GM04504 (cell line): ENCODE measurements at regions not wholly inside any gene's neighbourhood (a gene's known extent, or its start where the extent isn't known, plus 50 kb on each side); places are given as distances from the start of the nearest gene placed in this dataset.

ENCODE experiments used
- DNase-seq: peaks from one replicate; pipeline ENCODE4 v3.0.0-alpha.2; 2012; ENCODE audit warnings: low read depth

DNA sequence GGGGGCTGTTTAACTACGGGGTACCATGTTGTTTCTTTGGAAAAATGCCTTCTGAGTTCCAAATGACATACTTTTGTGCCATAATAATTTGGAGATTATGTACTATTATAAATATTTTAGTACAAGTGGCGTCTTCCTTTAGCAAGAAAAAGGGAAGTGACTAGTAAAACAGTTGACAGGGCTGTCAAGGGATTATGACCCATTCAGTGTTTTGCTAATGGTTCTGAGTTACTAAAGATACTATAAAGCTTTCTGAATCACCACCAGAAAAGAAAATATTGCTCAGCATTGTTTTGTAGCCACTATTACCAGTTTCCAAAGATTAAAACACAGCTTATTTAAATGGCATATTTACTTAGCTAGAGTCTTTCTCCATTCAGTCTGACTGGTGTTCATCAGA is 334.9 kb downstream of the SNAPC1 start:
- no peak for DNase-seq

DNA sequence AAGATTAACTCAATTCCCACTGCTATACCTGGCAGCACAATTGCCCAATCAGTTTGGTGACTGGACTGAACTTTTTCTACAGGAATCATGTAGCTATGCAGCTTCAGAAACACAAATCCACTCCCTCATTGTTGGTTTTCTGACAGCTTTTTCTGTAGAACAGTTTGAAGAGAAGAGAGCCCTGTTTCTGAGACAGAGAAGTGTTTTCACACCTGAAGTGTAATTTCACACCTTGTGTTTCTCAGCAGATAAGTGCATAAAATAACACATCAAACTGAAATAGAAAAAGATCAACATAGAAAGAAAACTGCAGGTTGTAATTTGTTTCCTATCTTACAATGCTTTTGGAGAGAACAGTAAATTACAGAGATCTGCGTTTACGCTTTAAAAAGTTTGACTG is 335.6 kb downstream of the SNAPC1 start:
- DNase-seq = no peak

DNA sequence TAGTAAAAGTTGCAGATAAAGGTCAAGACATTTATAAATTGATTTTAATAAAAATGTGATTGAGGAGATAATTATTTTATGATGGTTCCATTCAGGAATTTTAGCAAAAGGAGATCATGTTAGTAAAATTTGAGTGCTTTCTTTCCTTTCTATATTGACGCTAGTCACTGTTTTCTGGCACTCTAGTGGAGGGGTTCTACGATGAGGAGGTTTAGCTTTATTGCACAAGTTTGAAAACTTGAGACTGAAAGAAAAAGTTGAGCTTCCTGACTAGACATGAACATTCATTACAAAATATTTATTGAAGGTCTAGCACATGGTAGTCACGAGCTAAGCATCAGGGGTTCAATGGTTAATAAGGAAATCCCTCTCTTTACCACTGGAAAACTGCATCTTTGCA is 336.1 kb downstream of the SNAPC1 start:
- no peak for DNase-seq

GRCh38 chr14:62099091-62099490 is 336.9 kb downstream of the SNAPC1 start:
- DNase-seq = no peak

DNA sequence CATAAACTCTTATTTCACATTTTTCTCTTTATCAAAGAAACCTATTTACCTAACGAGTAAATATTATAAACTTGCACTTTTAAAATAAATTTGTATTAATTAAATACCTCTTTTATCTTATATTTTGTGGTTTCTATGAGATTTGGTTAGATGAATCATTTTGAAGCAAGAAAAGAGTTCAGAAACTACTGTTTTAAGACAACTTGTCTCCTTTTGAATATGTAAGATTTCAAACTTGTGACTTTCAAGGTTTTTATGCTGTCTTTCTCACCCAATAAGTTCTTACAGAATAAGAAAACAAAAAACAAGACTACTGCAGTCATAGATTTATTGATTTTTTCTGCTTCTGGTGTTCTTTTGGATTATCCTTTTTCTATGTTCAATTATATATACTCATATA is 339.0 kb downstream of the SNAPC1 start:
- DNase-seq = no peak

GRCh38 chr14:62101673-62102348 is 339.6 kb downstream of the SNAPC1 start:
- DNase-seq = no peak

- no peak for DNase-seq
Observed at GRCh38 chr14:62102349-62102725, 340.1 kb downstream of the SNAPC1 start.

DNA sequence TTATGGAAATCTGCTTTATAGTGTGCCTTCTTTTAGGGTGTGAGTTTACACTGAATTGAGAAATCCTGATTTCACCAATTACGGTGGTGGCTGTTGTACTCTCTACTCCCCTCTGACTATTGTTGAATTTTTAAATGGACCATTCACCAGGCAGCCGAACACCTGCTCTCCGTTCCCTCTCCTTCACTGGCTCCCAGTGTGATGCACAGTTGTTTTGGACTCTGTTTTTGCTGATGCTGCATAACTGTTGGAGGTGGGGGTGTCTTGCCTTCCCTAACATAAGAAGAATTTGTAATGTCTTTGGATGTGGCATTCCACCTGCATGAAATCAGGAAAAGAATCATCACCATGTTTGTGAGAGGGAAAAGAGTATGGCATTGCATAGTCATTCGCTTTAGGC is 341.2 kb downstream of the SNAPC1 start:
- no peak for DNase-seq

GRCh38 chr14:62110941-62111340 is 348.7 kb downstream of the SNAPC1 start:
- no peak for DNase-seq

DNA sequence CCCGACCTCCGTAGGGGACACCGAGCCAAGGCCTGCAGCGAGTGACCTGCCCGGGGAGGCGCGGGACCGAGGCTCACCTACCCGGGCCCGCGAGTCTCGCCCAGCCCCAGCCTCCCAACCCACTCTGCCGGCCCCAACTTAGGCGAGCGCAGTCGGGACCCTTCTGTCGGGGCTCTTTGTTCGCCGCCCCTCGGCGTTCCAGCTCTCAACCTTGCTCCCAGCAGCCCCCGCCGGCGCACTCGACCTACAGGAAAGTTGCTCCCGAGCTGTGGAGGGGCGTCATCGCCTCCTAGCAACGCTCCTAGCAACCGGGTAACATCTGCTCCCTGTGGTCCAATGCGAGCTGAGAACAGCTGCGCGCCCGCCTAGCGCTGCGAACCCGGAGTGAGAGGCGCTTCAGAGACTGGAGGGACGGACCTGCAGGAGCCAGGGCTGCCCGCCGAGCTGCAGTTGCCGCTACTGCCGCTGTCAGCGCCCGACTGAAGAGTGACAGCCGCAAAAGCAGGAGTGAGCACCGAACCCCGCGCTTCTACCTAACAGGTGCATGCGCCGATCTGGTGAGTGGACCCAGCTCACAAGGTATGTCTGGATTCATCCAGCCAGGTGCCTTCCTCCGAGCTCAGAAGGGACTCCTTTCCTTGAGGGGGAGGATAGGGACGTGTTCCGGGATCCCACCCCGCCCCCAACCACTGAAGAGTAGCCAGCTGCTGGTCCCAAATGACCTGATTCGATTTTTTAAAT is 355.0 kb downstream of the SNAPC1 start:
- DNase-seq = no peak

DNA sequence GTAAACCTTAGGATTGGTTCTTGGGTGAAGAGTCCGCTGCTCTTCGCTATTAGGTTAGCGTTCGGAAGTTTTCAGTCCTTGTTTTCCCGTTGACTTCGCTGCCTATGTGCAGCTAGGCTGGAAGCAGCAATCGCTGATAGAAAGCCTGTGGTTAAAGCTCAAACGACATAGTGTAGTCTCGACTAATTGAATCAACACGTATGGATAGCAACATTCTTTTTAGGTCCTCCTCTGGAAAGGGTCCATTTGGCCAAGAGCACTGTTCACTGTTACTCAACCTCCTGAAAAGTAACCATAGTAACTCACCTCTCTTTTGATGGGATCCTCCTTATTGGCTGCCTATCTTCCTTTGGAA is 355.5 kb downstream of the SNAPC1 start:
- DNase-seq = no peak

- no peak for DNase-seq
Observed at GRCh38 chr14:62118461-62118860, 356.2 kb downstream of the SNAPC1 start.

DNA sequence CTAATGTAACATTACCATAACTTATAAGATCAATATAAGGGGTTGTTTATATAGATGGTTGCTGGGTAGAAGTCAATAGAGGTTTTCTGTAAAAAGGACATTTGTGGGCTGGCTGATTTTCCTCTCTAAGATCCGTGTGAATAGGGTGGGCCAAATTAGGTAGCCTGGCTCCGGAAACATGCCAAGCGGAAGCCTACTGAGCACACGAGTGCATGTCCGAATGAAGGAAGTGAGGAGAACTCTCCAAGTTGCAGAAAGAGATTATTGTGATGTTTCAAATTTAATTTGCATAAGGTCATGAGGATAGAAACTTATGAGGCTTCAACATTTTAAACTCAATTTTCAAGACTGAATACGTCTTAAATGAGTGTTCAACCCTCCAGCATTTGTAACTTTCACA is 356.7 kb downstream of the SNAPC1 start:
- no peak for DNase-seq

GRCh38 chr14:62123961-62124360 is 361.7 kb downstream of the SNAPC1 start:
- DNase-seq = no peak

GRCh38 chr14:62125793-62126192 is 363.6 kb downstream of the SNAPC1 start:
- DNase-seq = no peak

GRCh38 chr14:62126879-62127478 is 364.8 kb downstream of the SNAPC1 start:
- peak; percentile 23 for DNase-seq

DNA sequence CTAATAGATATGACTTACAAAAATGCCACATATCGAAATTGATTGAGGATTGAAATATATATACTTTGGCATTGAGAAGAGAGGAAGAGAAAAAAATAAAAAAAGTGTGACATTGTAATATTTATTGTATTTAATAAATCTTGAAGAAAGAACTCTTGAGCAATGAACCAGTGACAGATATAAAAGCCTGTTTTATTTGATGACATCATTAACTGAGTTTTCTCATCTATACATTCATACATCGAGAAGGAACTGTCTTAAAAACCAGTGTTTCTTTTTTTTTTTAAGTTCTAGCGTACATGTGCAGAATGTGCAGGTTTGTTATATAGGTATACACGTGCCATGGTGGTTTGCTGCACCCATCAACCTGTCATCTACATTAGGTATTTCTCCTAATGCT is 368.2 kb downstream of the SNAPC1 start:
- DNase-seq = no peak

DNA sequence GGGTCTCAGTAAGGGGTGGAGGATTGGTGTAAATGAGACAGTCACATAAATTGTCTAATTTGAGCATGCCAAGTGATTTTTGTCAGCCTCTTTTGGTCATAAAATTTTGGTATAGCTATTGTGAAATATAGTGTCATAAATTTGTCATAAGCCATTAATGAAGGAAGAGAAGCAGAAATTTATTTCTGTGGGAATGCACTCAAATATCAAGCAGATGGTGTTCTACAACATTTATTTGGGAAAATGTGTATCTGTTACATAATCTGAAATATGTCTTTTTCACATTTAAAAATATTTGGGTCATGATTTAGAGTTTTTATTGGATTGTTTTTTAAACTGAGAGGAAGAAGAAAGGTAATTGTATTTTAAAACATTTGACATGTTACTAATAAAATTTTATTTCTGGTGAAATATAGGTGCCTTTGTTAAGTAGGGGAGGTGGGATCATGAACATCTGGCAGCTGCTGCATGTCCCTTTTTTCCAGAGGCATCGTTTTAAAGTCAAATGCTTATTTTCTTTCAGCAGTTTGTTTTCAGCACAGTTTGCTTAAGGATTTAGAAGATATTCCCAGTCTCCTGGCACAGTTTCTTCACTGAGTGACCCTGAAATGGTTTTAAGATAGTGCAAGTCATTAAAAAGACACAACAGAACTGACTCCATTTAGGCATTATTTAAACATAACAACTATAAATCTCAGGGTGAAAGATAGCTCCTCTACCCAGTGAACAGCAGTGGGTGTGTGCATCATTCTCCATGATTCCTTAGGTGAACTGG is 371.7 kb downstream of the SNAPC1 start:
- no peak for DNase-seq

GRCh38 chr14:62138593-62138992 is 376.4 kb downstream of the SNAPC1 start:
- DNase-seq = no peak

DNA sequence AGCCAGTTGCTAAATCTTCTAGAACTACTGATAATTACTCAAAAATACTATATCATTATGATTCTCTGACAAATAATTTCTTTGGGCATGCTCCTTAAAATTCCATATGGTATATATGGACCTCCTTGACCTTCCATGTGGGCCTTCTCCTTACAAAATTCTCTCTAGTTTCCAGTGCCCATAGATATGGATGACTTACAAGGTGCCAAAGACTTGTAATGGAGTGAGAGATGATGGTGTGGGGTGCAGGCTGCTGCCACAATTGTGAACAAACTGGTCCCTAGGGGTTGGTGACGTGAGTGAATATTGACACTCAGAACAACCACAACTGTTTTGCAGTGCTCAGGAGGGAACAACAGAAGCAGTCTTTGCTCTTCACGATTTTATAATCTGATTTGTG is 378.9 kb downstream of the SNAPC1 start:
- DNase-seq = no peak

- peak; percentile 3 for DNase-seq
Observed at GRCh38 chr14:62143245-62143644, 381.0 kb downstream of the SNAPC1 start.

DNA sequence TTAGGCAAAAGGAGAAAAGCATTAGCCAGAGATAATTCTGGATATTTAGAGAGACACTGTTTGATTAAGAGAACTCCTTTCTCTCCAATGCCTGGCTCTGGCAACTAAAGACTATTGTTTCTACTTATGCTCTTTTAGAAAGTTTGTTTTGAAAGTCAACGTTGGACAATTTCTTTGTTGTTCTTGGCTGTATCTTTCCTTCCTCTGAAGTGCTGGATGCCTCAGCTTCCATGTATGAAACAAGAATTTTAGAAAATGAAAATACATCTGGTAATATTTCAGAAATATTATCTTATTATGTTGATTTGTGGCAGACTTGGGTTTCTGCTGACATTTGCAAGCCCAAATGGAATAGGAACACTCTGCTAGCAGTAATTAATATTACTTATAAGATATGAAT is 382.6 kb downstream of the SNAPC1 start:
- DNase-seq = no peak

DNA sequence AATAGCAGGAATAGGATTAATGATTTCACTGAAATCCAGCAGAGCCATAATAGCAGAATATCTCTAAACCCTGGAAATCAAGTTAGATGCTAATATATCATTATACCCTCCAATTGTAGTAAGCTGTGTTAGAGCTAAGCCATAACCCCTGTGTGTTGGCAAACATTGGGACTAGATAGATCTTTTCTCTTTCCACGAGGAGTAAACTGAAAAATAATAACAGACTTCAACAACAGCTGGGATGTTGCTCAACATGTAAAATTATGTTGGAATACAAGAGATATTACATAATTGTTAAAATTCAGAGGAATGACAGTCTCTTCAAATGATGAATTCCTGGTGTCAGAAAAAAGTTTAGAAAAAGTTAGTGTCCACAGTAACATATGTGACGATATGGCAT is 383.8 kb downstream of the SNAPC1 start:
- DNase-seq = no peak
